Medulla oblongata (tissue), 1 donor: ENCODE measurements at regions not wholly inside any gene's neighbourhood (a gene's known extent, or its start where the extent isn't known, plus 50 kb on each side); places are given as distances from the start of the nearest gene placed in this dataset.
"Not testable (repeated sequence)": the region's sequence is repeated elsewhere in the genome, so short reads cannot be mapped to it uniquely, and the experiment has no call there.

Source experiments
- DNase-seq: peaks from one replicate; pipeline ENCODE4 v3.0.0-alpha.2; 2015; ENCODE audit errors: extremely low spot score

DNA sequence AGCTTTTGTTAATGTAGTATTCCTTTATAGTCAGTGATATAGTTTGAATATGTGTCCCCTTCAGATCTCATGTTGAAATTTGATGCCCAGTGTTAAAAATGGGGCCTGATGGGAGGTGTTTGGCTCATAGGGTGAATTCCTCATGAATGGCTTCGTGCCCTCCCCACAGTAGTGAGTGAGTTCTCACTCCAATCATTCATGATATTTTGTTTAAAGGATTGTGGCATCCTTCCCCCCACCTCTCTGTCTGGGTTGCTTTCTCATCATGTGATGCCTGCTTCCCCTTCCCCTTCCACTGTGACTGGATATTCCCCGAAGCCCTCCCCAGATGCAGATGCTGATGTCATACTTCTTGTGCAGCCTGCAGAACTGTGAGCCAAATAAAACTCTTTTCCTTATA is 649.8 kb upstream of the NR2F2 start:
- DNase-seq: no peak

DNA sequence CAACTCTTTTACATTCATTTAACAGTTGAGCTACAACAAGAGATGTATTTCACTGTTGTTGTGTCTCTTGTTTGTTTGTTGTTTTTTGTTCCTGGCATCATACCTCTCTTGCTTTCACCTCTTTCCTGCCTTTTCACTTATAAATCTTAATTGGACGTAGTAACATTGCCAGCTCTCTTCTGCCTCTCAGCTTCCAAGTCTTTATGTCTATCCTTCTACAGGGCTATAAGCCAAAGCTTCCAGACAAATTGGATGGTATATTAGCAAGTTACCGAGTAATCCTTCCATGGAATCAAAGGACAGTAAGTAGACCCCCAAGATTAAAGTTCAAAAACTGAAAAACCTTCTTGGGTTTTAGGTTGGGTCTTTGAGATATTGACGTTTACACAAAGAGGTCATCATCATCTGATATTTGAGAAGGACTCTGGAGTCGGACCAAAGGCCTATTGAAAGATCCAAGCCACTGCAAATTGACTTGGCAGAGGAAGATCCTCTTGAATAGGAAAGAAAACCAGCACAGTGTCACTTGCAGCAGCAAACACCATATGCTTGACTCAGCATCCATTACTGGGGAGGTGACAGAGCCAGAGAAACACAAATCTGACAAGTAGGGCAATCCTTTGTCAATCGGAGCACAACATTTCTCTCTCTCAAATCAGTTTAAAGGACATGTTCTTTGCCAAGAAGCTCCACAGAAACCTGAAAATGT is 648.5 kb upstream of the NR2F2 start:
- no peak for DNase-seq

DNA sequence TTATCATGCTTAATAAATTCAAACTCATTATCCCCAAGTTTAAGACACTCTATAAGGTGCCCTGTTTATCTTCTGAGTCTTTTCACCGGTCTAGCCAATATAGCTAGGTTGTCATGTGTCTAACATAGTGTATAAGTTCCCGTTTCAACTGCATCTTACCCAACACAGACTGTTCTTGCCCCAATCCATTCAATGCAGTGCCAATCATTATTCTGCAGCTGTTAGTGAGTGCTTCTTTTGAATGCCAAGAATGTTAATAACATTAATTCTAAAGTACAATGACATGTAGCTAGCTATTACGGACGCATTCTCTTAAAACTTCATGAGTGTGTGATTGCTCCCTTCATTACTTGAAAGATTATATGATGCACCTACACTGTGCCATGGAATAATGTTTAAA is 646.4 kb upstream of the NR2F2 start:
- no peak for DNase-seq

DNA sequence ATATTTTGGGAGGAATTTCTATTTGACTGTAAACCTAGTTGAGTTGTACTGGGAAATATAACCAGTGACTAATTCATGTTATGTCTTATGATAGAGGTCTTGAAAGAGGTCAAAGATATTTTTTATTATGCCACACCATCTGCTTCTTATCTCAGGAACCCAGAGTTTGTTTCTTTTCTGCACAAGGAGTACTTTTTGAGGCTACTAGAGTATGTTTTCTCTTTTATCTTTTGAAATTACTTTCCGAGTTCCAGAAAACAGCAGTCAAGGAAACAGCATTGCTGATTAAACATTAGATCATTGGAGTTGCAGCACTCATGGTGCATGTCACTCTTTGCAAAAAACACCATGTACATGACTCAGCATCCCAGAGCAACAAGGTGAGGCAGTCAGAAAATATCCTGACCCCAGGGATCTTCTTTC is 645.8 kb upstream of the NR2F2 start:
- no peak for DNase-seq

DNA sequence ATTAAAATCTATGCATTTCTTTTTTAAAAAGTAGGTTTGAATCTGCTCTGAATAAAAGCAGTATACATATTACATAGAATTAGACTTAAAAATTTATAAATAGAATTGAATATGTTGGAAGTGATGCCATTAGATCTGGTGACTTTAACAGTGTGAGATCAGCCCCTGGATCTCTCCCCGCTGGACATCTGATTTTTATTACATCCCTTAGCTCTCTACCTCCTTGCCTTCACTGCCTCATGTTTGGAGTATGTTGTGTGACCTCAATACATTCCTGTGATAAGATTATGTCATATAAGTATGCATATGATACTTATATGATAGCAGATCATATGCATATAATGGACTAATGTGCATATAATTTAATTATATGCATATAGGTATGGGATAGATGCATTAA is 643.4 kb upstream of the NR2F2 start:
- no peak for DNase-seq

DNA sequence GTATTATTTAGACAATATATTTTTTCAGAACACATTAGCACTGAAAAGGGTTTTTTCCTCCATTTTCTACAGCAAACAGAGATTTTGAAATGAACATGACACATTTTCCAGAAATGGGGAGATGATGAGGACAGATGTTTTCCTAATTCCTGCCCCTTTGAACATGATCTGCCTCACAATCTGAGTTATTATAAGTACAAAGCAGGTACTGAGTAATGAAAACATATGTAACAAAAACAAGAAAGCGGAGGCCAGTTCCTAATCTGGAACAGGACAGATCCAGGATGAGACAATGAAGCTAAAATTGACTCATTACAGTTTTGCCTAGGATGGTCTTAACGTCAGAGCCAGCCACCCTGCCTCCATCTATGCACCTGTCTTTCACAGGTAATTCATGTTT is 642.8 kb upstream of the NR2F2 start:
- no peak for DNase-seq

DNA sequence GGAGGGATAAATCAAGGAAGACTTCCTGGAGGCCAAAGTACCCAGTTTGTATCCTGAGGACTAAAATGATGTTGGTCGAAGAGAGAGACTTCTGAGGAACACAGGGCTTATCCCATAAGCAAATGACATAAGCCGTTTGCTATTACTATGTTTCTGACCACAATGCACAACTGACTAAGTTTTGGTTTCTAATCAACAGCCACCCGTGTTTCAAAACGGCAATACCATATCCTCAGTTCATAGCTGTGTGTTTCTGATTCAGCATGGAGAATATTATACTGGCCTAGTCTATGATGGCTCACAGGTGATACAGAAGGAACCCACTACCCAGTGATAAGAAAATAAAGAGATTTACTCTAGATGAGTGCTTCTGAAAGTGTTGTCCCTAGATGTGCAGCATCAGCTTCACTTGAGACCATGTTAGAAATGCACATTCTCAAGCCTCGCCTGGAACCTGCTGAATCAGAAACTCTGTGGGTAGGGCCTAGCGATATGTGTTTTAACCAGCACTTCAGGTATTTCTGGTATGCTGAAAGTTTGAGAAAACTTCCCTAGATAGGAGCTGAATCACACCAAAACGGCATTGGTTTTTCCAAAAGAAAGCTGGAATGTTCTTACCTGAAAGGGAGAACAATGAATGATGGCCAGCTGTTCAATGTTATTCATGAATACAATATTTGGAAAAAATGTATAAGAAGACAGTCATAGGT is 639.7 kb upstream of the NR2F2 start:
- no peak for DNase-seq

DNA sequence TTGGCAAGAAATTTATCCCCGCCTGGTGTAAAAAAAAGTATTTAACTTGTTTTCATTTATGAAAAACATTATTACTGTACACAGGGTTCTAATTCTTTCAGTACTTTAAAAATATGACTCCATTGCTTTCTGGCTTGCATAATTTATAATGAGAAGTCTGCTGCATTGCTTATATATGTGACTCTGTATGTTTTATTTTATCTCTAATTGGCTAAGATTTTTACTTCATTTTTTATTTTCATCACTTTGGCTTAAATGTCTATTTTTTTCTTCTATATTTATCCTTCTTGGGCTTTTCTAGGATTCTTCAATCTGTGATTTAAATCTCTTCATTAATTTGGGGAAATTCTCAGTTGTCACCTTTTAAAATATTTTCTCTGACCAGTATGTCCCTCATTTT is 636.6 kb upstream of the NR2F2 start:
- no peak for DNase-seq

DNA sequence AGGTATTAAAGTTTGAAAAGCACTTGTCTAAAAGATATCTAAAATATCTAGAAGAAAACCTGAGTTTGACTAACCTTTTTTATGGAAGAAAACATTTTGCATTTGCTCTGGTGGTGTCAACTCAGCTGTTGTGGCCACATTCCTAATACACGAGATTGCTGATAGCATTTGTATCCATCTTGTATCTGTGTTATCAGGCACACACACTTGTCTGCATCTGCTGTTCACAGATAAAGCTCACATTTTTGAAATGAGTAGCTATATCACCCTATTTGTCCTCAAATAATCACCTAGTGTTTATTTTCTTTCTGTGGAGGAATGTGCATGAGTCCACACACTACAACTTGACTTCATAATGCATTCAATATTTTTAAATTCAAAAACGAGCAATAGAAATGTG is 632.3 kb upstream of the NR2F2 start:
- DNase-seq: no peak

DNA sequence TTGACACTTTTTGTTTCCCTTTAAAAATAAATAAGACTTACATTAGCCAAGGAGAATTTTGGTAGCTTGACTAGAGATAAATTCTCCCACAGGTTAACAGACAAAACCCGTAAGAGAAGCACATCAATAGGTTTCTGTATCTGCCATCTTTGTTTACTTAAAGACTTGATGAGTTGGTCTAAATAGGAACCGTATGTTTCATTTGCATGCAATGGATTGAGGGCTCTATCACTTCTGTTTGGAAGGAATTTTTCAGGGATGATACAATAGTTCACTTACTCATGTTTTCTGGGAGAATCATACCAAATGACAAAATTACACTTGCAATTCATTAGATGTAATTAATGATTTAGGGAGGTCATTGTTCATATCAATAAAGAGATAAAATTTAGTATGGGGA is 631.5 kb upstream of the NR2F2 start:
- no peak for DNase-seq

DNA sequence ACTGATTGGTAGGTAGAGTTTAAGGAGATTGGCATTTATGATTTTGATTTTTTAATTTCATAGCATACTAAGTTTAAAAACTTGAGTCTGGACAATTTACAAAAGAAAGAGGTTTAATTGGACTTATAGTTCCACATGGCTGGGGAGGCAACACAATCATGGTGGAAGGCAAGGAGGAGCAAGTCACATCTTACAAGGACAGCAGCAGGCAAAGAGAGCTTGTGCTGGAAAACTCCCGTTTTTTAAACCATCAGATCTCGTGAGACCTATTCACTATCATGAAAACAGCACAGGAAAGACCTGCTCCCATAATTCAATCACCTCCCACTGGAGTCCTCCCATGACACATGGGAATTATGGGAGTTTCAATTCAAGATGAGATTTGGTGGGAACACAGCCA is 630.9 kb upstream of the NR2F2 start:
- DNase-seq: no peak

DNA sequence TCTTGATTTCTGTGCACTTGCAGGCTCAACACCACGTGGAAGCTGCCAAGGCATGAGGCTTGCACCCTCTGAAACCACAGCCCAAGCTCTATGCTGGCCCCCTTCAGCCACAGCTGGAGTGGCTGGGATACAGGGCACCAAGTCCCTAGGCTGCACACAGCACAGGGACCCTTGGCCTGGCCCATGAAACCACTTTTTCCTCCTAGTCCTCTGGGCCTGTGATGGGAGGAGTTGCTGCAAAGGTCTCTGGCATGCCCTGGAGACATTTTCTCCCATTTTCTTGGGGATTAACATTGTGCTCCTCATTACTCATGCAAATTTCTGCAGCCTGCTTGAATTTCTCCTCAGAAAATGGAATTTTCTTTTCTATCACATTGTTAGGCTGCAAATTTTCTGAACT is 629.8 kb upstream of the NR2F2 start:
- not testable (repeated sequence) for DNase-seq

DNA sequence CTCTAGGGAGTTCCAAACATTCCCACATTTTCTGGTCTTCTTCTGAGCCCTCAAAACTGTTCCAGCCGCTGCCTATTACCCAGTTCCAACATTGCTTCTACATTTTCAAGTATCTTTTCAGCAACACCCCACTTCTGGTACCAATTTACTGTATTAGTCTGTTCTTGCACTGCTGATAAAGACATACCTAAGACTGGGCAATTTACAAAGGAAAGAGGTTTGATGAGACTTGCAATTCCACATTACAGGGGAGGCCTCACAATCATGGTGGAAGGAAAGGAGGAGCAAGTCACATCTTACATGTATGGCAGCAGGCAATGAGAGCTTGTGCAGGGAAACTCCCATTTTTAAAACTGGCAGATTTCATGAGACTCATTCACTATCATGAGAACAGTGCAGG is 629.1 kb upstream of the NR2F2 start:
- DNase-seq: no peak

DNA sequence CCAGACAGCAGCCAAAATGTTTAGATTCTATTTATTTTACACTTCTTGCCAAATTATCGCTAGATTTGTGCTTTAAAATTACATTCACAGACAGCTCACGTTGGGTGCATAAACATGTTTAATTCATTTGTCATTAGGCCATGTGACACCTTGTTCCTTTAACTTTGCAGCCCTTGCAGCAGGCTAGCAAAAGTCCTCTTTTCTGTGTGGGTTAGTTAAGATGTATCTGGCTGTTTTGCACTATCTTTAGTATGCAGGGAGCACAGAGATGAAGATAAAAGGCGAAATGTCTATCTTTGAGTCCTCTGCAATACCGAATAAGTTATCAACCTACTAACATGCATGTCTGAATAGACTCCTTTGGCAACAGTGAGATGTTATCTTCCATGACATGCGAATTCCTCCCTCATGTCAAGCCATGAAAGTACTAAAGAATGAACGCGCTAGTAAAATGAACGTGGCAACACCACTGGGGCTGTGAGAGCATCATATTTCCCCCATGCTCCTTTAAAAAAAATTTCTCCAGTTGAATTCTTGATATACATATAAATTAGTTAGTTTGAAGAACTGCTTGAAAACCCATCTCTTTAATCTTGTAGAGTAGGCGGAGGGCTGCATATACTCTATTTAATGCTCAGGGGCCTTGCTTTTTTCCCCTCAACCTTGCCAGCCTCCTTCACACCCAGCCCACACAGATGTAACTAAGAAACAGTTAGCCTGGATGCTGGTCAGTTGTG is 620.4 kb upstream of the NR2F2 start:
- DNase-seq: no peak

DNA sequence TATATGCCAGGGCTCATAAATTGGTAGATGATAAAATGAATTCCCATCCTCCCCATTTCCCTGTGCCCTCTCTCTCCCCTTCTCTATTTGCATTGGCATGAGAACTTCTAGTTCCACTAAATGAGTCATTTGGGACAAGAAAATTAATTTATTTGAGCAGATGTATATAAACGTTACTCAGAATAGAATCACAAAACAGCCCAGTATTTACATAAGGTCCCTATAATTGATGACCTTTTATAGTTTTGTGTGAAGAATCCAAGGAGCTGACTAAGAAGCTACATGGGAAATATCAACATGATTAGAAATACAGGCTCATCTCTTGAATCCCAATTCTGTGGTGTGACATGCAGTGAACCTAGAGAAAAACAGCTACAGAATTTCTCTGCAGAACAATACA is 617.7 kb upstream of the NR2F2 start:
- no peak for DNase-seq

DNA sequence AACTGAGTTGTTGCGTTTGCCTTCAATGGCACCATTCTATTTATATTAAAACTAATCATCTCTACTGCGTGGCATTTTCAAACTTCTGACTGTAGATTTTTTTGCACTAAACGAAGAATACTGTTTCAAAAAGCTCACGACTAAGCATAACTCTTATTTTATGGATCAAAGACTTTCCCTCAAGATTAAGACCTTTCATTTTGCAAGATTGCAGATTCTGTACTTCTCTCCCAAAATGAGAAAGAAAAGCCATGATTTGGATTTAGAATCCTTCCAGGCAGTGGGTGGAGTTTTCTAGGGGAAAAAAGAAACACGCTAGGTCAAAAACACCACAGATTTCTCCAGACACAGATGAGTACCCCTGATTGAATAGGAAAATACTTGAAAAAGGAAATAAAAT is 617.2 kb upstream of the NR2F2 start:
- DNase-seq: no peak

DNA sequence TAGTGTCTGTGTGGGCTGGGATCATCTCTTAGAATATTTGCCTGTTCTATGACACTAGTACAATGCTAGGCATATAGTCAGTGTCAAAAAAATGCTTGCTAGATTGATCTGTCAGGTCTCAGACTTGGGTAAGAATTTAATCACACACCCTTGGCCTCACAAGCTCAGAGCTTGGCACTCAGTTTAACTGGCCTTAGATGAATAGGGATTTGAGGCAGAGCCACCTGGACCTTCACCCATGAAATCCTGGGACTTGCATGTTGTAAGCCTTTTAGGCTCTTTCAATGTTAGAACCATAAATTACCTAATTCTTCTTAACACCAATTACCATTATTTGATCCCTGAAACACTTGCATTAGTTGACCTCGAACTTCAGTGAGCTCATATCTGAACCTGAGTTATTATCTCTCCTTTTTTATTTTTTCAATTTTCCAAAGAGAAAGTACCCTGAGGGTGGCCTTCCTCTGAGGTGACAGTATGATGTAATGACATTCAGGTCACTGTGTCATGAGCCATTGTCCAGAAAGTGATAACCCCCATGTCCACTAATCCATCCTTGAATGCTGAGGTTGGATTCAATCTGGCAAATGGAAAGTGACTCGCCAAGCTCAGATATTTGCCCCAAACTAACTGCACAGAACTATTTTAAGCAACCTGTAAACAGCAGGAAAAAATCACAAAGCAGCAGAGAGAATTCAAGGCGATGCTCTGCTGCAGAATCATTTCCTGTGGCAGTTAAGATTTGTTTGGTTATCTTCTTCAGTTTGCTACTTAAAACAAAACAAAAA is 615.2 kb upstream of the NR2F2 start:
- DNase-seq: no peak

DNA sequence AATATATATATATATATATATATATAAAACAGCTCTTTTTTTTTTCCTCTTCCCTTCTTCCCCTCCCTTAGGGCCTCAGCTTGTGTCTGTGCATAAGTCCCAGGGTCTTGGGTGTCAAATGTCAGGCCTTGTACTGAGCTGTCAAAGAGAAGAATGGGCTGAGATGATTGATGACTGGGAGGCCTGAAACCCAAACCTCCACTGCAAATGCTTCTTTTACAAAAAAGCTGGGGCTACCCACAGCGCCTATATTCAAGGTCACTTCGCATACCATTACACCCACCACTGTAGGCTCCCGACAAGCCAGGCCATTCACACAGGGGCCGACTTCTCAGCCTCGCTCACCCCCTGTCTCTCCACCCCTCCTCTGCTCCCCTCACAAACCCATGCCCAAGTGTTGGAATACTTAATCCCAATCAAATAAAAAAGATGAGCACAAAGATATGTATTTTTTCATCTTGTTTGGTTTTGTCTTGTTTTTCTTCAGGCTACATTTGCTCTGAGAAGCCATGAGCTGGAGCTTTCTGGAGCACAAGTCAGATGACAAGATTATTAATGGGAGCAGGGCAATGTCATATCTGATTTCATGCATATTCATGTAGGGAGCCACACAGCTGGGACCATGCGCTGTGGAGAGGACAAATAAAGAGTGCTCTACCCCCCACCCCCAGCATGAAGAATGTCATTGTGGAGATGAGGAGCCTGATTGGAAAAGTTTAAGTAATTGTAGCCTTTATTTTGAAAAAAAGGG is 614.4 kb upstream of the NR2F2 start:
- no peak for DNase-seq

DNA sequence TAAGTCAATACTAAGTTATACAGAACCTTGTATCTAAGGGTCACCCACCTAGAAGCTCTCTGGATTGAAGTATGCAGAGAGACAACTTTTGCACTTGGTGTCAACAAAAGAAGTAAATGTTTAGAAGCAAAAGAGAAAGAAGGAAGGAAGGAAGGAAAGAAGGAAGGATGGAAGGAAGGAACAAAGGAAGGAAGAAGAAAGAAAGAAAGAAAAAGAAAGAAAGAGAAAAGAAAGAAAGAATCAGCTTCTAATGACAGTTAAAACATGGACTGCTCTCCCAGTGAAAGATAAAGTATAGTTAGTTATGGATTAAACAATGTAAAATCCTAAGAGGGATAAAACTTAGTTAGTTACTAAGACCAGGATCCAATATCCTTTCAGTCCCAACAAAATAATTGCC is 613.8 kb upstream of the NR2F2 start:
- no peak for DNase-seq

DNA sequence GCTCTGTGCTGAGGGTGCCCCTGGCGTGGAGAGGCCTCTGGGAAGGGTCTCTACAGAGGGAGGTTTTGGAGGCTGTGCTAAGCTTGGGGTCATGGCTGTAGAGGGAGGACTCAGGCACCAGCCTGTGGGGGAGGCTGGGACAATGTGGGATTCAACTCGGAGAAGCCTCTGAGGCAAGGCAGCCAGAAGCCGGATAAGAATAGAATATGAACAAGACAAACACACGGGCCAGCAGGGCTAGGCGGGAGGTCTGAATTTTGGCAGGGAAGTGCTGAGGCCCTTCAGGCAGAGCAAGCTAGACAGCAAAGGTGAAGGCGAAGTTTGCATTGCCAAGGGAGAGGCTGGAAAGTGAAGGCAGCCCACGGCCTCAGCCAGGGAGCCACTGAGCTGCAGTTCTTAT is 612.1 kb upstream of the NR2F2 start:
- DNase-seq: peak; percentile 4

DNA sequence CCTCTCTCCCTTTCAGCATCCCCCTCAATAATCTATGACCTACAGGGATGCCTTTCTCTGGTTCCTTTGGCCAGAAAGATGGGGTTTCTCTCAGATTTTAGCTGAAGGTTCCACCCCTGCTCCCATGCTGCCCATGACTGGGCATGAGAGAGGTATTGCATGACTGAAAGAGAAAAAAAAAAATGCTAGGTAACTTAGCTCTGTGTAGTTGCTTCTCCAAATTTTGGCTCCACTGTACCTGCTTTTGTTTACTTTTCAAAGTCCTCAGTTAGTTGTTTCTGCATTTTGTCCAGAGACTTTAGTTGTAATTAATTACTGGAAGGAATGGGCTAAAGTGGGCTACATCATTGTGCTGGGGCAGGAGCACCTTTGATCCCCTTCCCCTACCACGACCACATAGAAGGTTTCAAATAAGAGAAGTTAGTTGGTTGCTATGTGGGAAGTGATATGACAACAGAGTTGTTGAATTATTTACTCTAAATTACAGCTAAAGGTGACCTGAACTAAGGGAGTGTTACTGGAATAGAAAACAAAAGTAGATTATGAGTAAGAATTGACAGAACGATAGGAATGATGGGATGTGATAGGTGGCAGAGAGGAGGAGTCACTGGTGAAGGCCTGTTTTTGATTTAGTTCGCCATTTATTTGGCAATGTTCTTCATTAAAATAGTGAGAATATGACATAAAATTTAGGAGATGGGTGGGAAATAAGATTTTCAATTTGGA is 605.4 kb upstream of the NR2F2 start:
- DNase-seq: no peak
